ENCODE measurements at regions not wholly inside any gene's neighbourhood (a gene's known extent, or its start where the extent isn't known, plus 50 kb on each side); places are given as distances from the start of the nearest gene placed in this dataset.
A peak's percentile ranks its signal among the peaks of the same experiment; 100 is the strongest.
"Not testable (repeated sequence)": the region's sequence is repeated elsewhere in the genome, so short reads cannot be mapped to it uniquely, and the experiment has no call there.

- Histone ChIP-seq H3K9ac (ENCODE audit: insufficient read length, low read depth) (no peak overlapping the region), H3K36me3 (ENCODE audit: insufficient read depth, insufficient read length, low read length) (no peaks in the 10 kb centered on the region), H3K9me3 (ENCODE audit: insufficient read depth, low read length) (no peaks in the 10 kb centered on the region), H3K4me1 (ENCODE audit: insufficient read depth, insufficient read length) (no peaks in the 10 kb centered on the region), H3K4me3 (ENCODE audit: insufficient read length, low read depth) (no peak overlapping the region), H3K27me3 (ENCODE audit: insufficient read depth, insufficient read length) (peaks cover 43% of the 10 kb centered on the region)
- TF ChIP-seq YY1 (IDR thresholded peaks at IDR 0.05; ENCODE audit: insufficient read depth, insufficient read length) (no peak), ZNF274 (IDR thresholded peaks at IDR 0.05; ENCODE audit: low read depth, low read length) (no peak), SUZ12 (IDR thresholded peaks at IDR 0.05; ENCODE audit: extremely low read depth, insufficient read depth, insufficient read length) (no peak)
- DNase-seq (ENCODE audit: low read depth, low spot score): no peak
Measured at GRCh38 chr5:1649554-1649953, 125.8 kb upstream of the LPCAT1 start.

GRCh38 chr5:1648806-1649205, 125.0 kb upstream of the LPCAT1 start:
- H3K4me3 ChIP-seq (ENCODE audit: insufficient read length, low read depth): no peak overlapping the region
- H3K4me1 ChIP-seq (ENCODE audit: insufficient read depth, insufficient read length): no peaks in the 10 kb centered on the region
- no peak for TF ChIP-seq YY1 (IDR thresholded peaks at IDR 0.05; ENCODE audit: insufficient read depth, insufficient read length)
- TF ChIP-seq ZNF274 (IDR thresholded peaks at IDR 0.05; ENCODE audit: low read depth, low read length): no peak
- no peak for TF ChIP-seq SUZ12 (IDR thresholded peaks at IDR 0.05; ENCODE audit: extremely low read depth, insufficient read depth, insufficient read length)

GRCh38 chr5:1647580-1647979, 123.8 kb upstream of the LPCAT1 start:
- TF ChIP-seq YY1 (IDR thresholded peaks at IDR 0.05; ENCODE audit: insufficient read depth, insufficient read length) (no peak), SUZ12 (IDR thresholded peaks at IDR 0.05; ENCODE audit: extremely low read depth, insufficient read depth, insufficient read length) (no peak), ZNF274 (IDR thresholded peaks at IDR 0.05; ENCODE audit: low read depth, low read length) (no peak)
- Histone ChIP-seq H3K9me3 (ENCODE audit: insufficient read depth, low read length) (no peaks in the 10 kb centered on the region), H3K27me3 (ENCODE audit: insufficient read depth, insufficient read length) (peaks cover 43% of the 10 kb centered on the region), H3K9ac (ENCODE audit: insufficient read length, low read depth) (no peak overlapping the region), H3K4me3 (ENCODE audit: insufficient read length, low read depth) (no peak overlapping the region), H3K4me1 (ENCODE audit: insufficient read depth, insufficient read length) (no peaks in the 10 kb centered on the region), H3K36me3 (ENCODE audit: insufficient read depth, insufficient read length, low read length) (no peaks in the 10 kb centered on the region)
- no peak for DNase-seq (ENCODE audit: low read depth, low spot score)

More at GRCh38 chr5:1648806-1649205, 125.0 kb upstream of the LPCAT1 start:
- DNase-seq (ENCODE audit: low read depth, low spot score): no peak
- Histone ChIP-seq H3K9me3 (ENCODE audit: insufficient read depth, low read length) (no peaks in the 10 kb centered on the region), H3K9ac (ENCODE audit: insufficient read length, low read depth) (no peak overlapping the region), H3K36me3 (ENCODE audit: insufficient read depth, insufficient read length, low read length) (no peaks in the 10 kb centered on the region), H3K27me3 (ENCODE audit: insufficient read depth, insufficient read length) (peaks cover 43% of the 10 kb centered on the region)

- TF ChIP-seq YY1 (IDR thresholded peaks at IDR 0.05; ENCODE audit: insufficient read depth, insufficient read length) (no peak), SUZ12 (IDR thresholded peaks at IDR 0.05; ENCODE audit: extremely low read depth, insufficient read depth, insufficient read length) (no peak), ZNF274 (IDR thresholded peaks at IDR 0.05; ENCODE audit: low read depth, low read length) (no peak)
- Histone ChIP-seq H3K9ac (ENCODE audit: insufficient read length, low read depth) (peak overlapping the region; percentile 56), H3K9me3 (ENCODE audit: insufficient read depth, low read length) (no peaks in the 10 kb centered on the region), H3K36me3 (ENCODE audit: insufficient read depth, insufficient read length, low read length) (no peaks in the 10 kb centered on the region), H3K4me3 (ENCODE audit: insufficient read length, low read depth) (peak overlapping the region; percentile 15), H3K4me1 (ENCODE audit: insufficient read depth, insufficient read length) (no peaks in the 10 kb centered on the region), H3K27me3 (ENCODE audit: insufficient read depth, insufficient read length) (peaks cover 36% of the 10 kb centered on the region)
- DNase-seq (ENCODE audit: low read depth, low spot score): peak; percentile 82
Measured at GRCh38 chr5:1644810-1645571, 121.2 kb upstream of the LPCAT1 start.

GRCh38 chr5:1644393-1644809, 120.6 kb upstream of the LPCAT1 start:
- not testable (repeated sequence) for H3K4me1 ChIP-seq (ENCODE audit: insufficient read depth, insufficient read length); H3K36me3 ChIP-seq (ENCODE audit: insufficient read depth, insufficient read length, low read length); DNase-seq (ENCODE audit: low read depth, low spot score); H3K4me3 ChIP-seq (ENCODE audit: insufficient read length, low read depth); H3K9ac ChIP-seq (ENCODE audit: insufficient read length, low read depth); H3K9me3 ChIP-seq (ENCODE audit: insufficient read depth, low read length)
- H3K27me3 ChIP-seq (ENCODE audit: insufficient read depth, insufficient read length): peaks cover 34% of the 10 kb centered on the region

GRCh38 chr5:1643651-1644392, 120.1 kb upstream of the LPCAT1 start:
- Histone ChIP-seq H3K4me1 (ENCODE audit: insufficient read depth, insufficient read length) (no peaks in the 10 kb centered on the region), H3K27me3 (ENCODE audit: insufficient read depth, insufficient read length) (peaks cover 29% of the 10 kb centered on the region), H3K9ac (ENCODE audit: insufficient read length, low read depth) (no peak overlapping the region), H3K36me3 (ENCODE audit: insufficient read depth, insufficient read length, low read length) (no peaks in the 10 kb centered on the region), H3K4me3 (ENCODE audit: insufficient read length, low read depth) (no peak overlapping the region), H3K9me3 (ENCODE audit: insufficient read depth, low read length) (no peaks in the 10 kb centered on the region)
- DNase-seq (ENCODE audit: low read depth, low spot score): no peak
- TF ChIP-seq SUZ12 (IDR thresholded peaks at IDR 0.05; ENCODE audit: extremely low read depth, insufficient read depth, insufficient read length) (no peak), ZNF274 (IDR thresholded peaks at IDR 0.05; ENCODE audit: low read depth, low read length) (no peak), YY1 (IDR thresholded peaks at IDR 0.05; ENCODE audit: insufficient read depth, insufficient read length) (no peak)

GRCh38 chr5:1642621-1643061, 118.9 kb upstream of the LPCAT1 start:
- Histone ChIP-seq H3K4me1 (ENCODE audit: insufficient read depth, insufficient read length) (no peaks in the 10 kb centered on the region), H3K36me3 (ENCODE audit: insufficient read depth, insufficient read length, low read length) (no peaks in the 10 kb centered on the region), H3K9ac (ENCODE audit: insufficient read length, low read depth) (no peak overlapping the region), H3K9me3 (ENCODE audit: insufficient read depth, low read length) (no peaks in the 10 kb centered on the region), H3K27me3 (ENCODE audit: insufficient read depth, insufficient read length) (peaks cover 27% of the 10 kb centered on the region), H3K4me3 (ENCODE audit: insufficient read length, low read depth) (no peak overlapping the region)
- no peak for TF ChIP-seq YY1 (IDR thresholded peaks at IDR 0.05; ENCODE audit: insufficient read depth, insufficient read length)
- no peak for TF ChIP-seq ZNF274 (IDR thresholded peaks at IDR 0.05; ENCODE audit: low read depth, low read length)
- TF ChIP-seq SUZ12 (IDR thresholded peaks at IDR 0.05; ENCODE audit: extremely low read depth, insufficient read depth, insufficient read length): no peak
- DNase-seq (ENCODE audit: low read depth, low spot score): no peak
